Thyroid gland (tissue), 4 donors: ENCODE measurements at regions not wholly inside any gene's neighbourhood (a gene's known extent, or its start where the extent isn't known, plus 50 kb on each side); places are given as distances from the start of the nearest gene placed in this dataset.

Source experiments
- DNase-seq, 2 donors: peaks; one replicate each; pipeline ENCODE4 v3.0.0-alpha.2; 2019
- H3K27ac ChIP-seq, 3 donors: fragments of 200-600 bp; sonication (generic); 1 replicate in 2 of 3; 2 replicates in 1 of 3; pipeline ENCODE4 v1.5.1; 2016 to 2019; ENCODE audit warnings: mild to moderate bottlenecking in 1 of 3, moderate library complexity in 1 of 3
- H3K27me3 ChIP-seq: fragments of 200-600 bp; sonication (generic); one replicate; pipeline ENCODE4 v1.5.1; 2019
- H3K36me3 ChIP-seq, 2 donors: fragments of 200-600 bp; sonication (generic); one replicate each; pipeline ENCODE4 v1.5.1; 2016 to 2019
- H3K4me1 ChIP-seq, 2 donors: fragments of 200-600 bp; sonication (generic); one replicate each; pipeline ENCODE4 v1.5.1; 2017 to 2019
- H3K4me3 ChIP-seq, 3 donors: fragments of 200-600 bp; sonication (generic); replicated peaks in 1 of 3; 1 replicate in 2 of 3; 2 replicates in 1 of 3; pipeline ENCODE4 v1.5.1; 2016; ENCODE audit warnings: mild to moderate bottlenecking in 1 of 3
- H3K9me3 ChIP-seq: fragments of 200-600 bp; sonication (generic); one replicate; pipeline ENCODE4 v1.5.1; 2017
- POLR2A ChIP-seq, 2 donors: fragments of 450-650 bp; IDR thresholded peaks; one replicate each; pipeline ENCODE4 v1.6.1; 2017; ENCODE audit warnings: antibody characterized with exemption in 2 of 2, mild to moderate bottlenecking in 2 of 2, moderate library complexity in 1 of 2
- WGBS, 2 donors: methylation state at CpG; one replicate each; pipeline ENCODE4 v1.1.5; 2017; 5-methylcytosine and 5-hydroxymethylcytosine counted together
- intact Hi-C: fragments of 100-400 bp; cut with DNase I; formaldehyde crosslinking; loops from one replicate; pipeline ENCODE4 v1.15.1; 2023
- TF ChIP-seq, protein P1 (sequence below), 6 experiments: fragments of 200-600 bp in 3 of 6; fragments of 450-650 bp in 3 of 6; sonication (generic) in 3 of 6; IDR thresholded peaks; one replicate each; pipeline ENCODE4 v1.5.1; 2016 to 2019; ENCODE audit warnings: antibody characterized with exemption in 6 of 6, mild to moderate bottlenecking in 2 of 6, inconsistent platforms in 1 of 6, moderate library complexity in 1 of 6

DNA sequence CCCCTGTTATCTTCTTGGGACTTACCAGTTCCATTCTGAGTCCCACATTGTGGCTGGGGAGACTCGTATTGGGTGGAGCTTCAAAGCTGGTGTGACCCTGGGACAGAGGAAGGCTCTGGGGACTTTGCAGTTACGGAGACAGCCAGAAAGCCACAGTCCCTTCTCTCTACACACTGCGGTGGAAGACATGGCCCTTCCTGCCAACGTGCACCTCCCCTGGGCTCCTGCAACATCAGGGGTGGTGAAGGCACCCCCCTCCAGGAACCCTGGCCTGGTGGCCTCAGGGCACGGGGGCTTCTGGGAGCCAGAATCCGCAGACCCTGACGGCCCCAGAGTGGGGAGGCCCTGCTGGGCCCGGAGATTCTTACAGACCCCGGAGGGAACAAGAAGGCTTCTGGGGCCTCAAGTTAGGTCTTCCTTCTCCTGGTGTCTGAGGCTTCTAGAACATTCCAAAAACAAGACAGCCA is 113.0 kb downstream of the SIK1 start:
- no peak overlapping the region for H3K27ac ChIP-seq
- no peak for TF ChIP-seq POLR2A (IDR thresholded peaks at IDR 0.05)
- TF ChIP-seq, protein P1, sequence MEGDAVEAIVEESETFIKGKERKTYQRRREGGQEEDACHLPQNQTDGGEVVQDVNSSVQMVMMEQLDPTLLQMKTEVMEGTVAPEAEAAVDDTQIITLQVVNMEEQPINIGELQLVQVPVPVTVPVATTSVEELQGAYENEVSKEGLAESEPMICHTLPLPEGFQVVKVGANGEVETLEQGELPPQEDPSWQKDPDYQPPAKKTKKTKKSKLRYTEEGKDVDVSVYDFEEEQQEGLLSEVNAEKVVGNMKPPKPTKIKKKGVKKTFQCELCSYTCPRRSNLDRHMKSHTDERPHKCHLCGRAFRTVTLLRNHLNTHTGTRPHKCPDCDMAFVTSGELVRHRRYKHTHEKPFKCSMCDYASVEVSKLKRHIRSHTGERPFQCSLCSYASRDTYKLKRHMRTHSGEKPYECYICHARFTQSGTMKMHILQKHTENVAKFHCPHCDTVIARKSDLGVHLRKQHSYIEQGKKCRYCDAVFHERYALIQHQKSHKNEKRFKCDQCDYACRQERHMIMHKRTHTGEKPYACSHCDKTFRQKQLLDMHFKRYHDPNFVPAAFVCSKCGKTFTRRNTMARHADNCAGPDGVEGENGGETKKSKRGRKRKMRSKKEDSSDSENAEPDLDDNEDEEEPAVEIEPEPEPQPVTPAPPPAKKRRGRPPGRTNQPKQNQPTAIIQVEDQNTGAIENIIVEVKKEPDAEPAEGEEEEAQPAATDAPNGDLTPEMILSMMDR (IDR thresholded peaks at IDR 0.05) = no peak
- 83 to 95% methylated on average over 4 to 9 of the region's 9 CpGs for WGBS, 2 donors
- intact Hi-C loops = no loop called here
- no peak for DNase-seq
- no peaks in the 10 kb centered on the region for H3K9me3 ChIP-seq
- H3K27me3 ChIP-seq = no peaks in the 10 kb centered on the region
- no peaks in the 10 kb centered on the region for H3K4me1 ChIP-seq
- H3K36me3 ChIP-seq = no peaks in the 10 kb centered on the region
- no peak overlapping the region for H3K4me3 ChIP-seq

DNA sequence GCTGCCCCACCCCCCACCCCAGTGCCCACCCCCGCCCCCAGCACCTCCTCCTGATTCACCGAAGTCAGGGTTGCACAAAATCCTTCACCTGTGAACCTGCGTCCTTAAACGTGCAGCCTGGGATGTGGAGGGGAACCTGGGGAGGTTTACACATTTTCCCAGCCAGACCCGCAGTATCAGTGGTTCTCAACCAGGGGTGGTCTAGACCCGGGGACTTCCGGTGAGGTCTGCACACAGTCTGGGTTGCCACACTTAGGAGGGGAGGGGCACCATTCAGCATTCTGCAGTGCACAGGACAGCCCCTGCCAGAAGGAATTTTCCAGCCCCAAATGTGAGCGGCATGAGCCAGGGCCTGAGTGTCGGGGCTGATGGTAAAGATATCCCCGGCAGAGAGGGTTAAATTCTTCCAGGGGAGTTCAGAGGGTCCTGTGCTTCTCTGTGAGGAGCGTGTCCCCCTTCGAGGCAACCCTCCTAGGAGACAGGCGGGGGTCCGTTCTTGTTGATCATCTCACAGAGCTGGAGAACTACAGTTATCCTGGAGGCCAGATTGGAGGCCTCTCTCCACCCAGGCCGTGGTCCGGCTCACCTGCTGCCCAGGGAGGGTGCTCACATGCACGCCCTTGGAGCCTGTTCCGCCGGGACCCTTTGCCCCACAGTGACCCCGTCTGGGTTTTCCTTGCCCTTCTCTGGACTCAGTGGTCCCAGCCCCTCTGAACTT is 113.6 kb downstream of the SIK1 start:
- 81 to 85% methylated on average over 16 to 19 of the region's 20 CpGs for whole genome bisulfite sequencing, 2 donors
- Histone ChIP-seq H3K9me3 (no peaks in the 10 kb centered on the region), H3K4me3 (no peak overlapping the region), H3K27me3 (no peaks in the 10 kb centered on the region), H3K27ac (no peak overlapping the region), H3K36me3 (no peaks in the 10 kb centered on the region), H3K4me1 (no peaks in the 10 kb centered on the region)
- intact Hi-C loops = no loop called here
- TF ChIP-seq POLR2A (IDR thresholded peaks at IDR 0.05) = no peak
- TF ChIP-seq, protein P1 (IDR thresholded peaks at IDR 0.05) = no peak
- no peak for DNase-seq

DNA sequence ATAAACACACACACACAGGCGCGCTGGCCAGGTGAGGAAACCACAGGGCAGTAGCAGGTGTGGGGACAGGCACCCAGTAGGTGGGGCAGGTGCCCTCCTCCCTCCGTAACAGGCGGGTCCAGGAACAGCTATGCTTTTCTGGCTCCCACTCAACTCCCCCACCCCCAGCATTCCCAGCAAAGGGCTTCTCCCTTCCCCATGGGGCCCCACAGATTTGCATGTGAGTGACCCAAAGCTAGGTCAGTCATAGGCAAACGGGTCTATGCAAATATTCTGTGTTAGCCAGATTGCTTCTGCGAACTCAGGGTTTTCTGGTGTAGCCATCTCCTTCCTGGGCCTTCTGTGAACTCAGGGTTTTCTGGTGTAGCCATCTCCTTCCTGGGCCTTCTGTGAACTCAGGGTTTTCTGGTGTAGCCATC is 114.2 kb downstream of the SIK1 start:
- no peak overlapping the region for H3K27ac ChIP-seq
- DNase-seq = no peak

DNA sequence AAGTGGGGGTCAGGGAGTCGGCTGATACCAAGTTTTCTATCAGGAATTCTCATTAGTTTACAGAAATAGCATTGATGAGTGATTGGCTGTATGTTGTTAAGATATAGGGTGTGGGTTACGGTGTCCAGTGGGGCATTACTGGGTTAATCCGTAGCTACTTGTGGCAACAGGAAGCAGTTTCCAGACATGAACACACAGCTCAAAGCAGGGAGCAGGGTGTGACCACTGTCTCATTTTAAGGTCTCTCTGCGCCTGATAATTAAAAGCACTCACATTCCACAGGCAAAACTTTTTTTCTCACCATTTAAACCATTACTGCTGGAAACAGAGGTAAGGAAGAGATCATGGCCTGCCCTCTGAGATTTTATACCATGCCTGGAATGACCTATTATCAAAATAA is 114.9 kb downstream of the SIK1 start:
- H3K4me3 ChIP-seq = no peak overlapping the region
- 68 to 81% methylated on average over 4 of the region's 4 CpGs for WGBS, 2 donors
- H3K27me3 ChIP-seq = no peaks in the 10 kb centered on the region
- TF ChIP-seq, protein P1 (IDR thresholded peaks at IDR 0.05) = no peak
- no peak for TF ChIP-seq POLR2A (IDR thresholded peaks at IDR 0.05)
- H3K36me3 ChIP-seq = no peaks in the 10 kb centered on the region
- H3K4me1 ChIP-seq = no peaks in the 10 kb centered on the region
- intact Hi-C loops = no loop called here
- no peaks in the 10 kb centered on the region for H3K9me3 ChIP-seq
- no peak for DNase-seq
- H3K27ac ChIP-seq = no peak overlapping the region

More for the DNA sequence above, 114.2 kb downstream of the SIK1 start:
- H3K27me3 ChIP-seq = no peaks in the 10 kb centered on the region
- H3K4me1 ChIP-seq = no peaks in the 10 kb centered on the region
- no peaks in the 10 kb centered on the region for H3K36me3 ChIP-seq
- intact Hi-C loops = no loop called here
- H3K4me3 ChIP-seq = no peak overlapping the region
- WGBS, 2 donors = 85 to 90% methylated on average over 6 of the region's 6 CpGs
- TF ChIP-seq POLR2A (IDR thresholded peaks at IDR 0.05) = no peak
- TF ChIP-seq, protein P1 (IDR thresholded peaks at IDR 0.05) = no peak
- no peaks in the 10 kb centered on the region for H3K9me3 ChIP-seq

DNA sequence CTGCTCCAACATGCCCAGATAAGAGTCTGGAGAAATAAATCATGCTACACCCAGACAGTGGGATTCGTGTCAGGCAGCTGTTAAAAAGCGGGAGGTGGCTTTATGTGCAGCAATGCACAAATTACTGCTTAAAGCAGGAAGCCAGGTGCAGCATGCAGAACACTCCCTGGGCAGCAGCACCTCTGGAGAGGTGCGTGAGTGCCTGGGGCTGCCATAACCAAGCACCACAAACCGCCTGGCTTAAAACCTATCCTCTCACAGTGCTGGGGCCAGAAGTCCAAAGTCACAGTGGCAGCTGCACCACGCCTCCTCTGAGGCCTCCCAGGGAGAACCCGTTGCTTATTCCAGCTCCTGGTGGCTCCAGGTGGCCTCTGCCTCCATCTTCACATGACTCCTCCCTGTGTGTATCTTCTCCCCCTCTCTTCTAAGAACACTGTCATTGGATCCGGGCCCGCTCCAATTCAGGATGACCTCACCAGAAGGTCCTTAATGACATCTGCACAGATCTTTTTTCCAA is 115.6 kb downstream of the SIK1 start:
- H3K4me3 ChIP-seq = no peak overlapping the region
- intact Hi-C loops = no loop called here
- no peaks in the 10 kb centered on the region for H3K36me3 ChIP-seq
- H3K9me3 ChIP-seq = no peaks in the 10 kb centered on the region
- H3K27me3 ChIP-seq = no peaks in the 10 kb centered on the region
- DNase-seq = no peak
- 73 to 79% methylated on average over 8 of the region's 8 CpGs for WGBS, 2 donors
- TF ChIP-seq, protein P1 (IDR thresholded peaks at IDR 0.05) = no peak
- no peak for TF ChIP-seq POLR2A (IDR thresholded peaks at IDR 0.05)
- H3K27ac ChIP-seq = no peak overlapping the region
- no peaks in the 10 kb centered on the region for H3K4me1 ChIP-seq
